HG02798 (cell line): ENCODE measurements at regions not wholly inside any gene's neighbourhood (a gene's known extent, or its start where the extent isn't known, plus 50 kb on each side); places are given as distances from the start of the nearest gene placed in this dataset.
"Not testable (repeated sequence)": the region's sequence is repeated elsewhere in the genome, so short reads cannot be mapped to it uniquely, and the experiment has no call there.

ENCODE experiments used
- ATAC-seq: cut with Tn5 transposase; IDR thresholded peaks from one replicate; pipeline ENCODE4 v1.9.1; 2021; ENCODE audit warnings: mild to moderate bottlenecking; ENCODE audit not compliant: unreplicated experiment, poor library complexity

DNA sequence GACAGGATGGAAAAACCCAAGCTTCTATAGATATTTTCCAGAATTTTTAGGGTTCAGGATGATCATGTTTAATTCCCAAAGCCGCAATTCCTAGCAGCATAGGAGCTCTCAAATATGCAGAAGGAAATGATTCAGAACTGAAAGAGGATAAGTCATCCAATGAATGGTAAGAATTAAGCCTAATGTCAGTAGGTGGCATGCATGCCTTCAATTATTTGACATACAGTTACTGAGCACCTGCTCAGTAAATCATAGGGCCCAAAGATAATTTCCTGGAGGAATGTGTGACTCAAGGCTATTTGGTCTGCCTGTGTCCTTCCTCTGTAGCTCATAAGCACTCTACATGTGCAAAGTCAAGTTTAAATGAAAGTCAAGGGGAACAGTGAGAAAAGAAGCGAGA lies 116.8 kb upstream of the SLC38A4 start:
- ATAC-seq = no peak

DNA sequence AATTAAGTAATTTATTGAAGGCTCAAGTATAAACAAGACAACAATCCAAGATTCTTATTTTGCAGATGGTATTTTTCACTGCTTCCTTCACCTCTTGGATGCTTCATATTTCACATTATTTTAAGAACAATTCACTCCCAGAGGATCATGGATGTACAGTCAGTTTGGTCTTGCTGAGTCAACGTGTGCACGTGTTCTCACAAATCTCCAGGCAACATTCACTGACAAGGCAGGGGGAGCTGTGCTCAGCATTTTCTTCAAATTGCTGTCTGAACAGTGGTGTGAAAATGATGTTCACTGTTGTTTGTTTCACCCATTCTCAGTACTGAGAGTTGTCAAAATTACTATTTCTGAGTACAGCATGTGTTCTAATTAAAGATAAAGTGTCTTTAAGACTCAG lies 118.3 kb upstream of the SLC38A4 start:
- ATAC-seq = no peak

DNA sequence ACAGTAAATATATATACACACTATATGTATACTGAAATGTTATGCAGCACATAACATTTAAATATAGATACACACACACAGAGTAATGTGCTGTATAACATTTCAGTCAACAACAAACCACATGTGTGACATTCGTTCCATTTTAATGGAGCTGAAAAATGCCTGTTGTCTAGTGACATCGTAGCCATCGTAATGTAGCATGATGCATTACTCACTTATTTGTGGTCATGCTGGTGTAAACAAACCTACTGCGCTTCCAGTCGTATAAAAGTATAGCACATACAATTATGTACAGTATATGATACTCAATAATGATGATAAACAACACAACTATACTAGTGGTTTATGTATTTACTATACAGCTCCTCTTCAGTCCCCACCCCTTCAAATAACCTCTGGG lies 119.0 kb upstream of the SLC38A4 start:
- ATAC-seq = no peak

GRCh38 chr12:46945591-46945990 lies 119.8 kb upstream of the SLC38A4 start:
- ATAC-seq = no peak

DNA sequence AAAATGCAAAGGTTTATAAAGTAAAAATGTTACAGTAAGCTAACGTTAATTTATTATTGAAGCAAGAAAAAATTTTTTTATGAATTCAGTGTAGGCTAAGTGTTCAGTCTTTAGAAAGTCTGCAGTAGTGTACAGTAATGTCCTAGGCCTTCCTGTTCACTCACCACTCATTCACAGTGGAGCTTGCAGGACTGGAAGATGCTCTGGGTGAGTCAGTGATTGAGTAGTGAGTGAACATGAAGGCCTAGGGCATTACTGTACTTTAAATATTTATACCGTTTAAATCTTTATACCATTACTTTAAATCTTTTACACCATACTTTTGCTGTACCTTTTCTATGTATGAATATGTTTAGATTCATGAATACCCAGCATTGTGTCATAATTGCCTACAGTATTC lies 120.3 kb upstream of the SLC38A4 start:
- no peak for ATAC-seq

- ATAC-seq = no peak
Observed at GRCh38 chr12:46948936-46949545, 123.2 kb upstream of the SLC38A4 start.

DNA sequence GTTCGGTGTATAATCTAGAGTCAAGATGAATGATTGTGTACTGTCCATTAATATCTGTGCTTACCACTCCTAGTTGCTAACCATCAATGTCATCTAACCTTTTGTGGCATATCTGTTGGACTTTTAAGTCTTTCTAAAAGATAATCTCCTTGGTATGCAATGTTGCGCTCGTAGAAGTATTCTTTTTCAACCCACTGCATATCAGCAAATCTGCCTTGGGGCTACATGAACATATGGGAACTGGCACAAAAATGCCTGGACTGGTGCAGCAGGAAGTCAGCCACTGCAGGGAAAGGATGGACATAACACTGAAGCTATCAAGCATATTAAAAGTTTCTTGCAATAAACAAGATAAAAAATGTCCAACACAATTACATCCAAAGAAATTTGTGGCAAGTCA lies 124.3 kb upstream of the SLC38A4 start:
- no peak for ATAC-seq

DNA sequence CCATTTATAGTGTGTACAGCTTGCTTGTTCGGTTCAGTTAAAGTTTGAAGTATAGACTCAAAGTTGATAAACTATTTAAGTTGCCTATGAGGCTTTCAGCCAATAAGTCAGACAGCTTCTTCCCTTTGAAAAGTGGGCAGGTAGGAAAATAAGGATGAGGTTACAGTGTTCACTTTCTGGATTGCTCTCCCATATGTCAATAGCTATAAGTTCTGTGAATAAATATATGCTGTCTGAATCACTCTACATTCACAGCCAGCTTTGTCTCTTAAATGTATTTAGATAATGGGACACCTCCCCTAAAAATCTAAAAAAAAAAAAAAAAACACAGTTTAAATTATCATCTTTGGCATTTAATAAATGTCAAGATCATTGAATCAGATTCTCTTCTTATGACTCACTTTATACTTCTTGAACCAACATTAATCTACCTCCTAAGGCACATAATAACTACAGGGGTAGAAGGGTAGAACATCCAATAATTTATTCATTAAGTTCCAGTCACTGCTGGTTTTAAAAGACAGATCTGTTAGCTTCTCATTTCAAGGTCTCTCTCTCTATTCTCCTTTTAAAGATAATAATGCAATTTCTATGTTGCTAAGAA lies 126.4 kb upstream of the PCED1B start:
- ATAC-seq = no peak

GRCh38 chr12:46956451-46957035 lies 122.9 kb upstream of the PCED1B start:
- no peak for ATAC-seq

DNA sequence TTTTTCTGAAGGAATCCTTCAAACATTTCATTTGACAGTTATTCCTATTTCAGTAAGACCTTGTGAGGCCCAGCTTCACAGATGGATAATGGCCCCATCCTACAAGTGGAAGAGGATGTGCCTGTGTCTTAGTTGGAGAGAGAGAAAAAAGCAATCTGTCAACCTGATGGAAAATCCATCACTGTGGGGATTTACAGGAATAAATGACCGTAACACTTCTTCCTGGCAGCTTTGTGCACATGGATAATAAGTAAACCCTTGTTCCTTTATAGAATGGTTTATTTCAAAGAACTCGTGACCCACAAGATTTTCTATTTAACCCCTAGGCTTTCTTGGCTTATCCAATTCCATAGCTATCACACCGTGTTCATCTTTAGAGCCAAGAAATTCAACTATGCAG lies 121.4 kb upstream of the PCED1B start:
- ATAC-seq = no peak

GRCh38 chr12:46958599-46959290 lies 120.7 kb upstream of the PCED1B start:
- no peak for ATAC-seq

DNA sequence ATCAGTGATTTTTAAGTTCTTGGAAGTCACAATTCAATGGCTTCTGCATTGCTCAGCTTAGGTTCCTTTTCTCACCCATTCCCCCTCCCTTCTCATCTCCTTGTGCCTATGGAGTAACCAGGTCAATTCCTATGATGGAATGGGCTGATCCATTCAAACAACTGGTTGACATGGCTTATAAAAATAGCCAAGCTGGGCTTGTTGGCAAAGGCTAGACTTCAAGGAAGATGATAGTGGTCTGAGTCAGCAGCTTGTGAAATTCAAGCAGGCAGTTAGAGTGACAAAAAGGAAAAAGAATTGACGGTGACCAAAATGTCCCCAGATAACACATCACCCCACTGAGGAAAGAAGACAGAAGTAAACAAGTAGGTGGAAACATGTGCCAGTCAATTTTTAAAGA lies 119.9 kb upstream of the PCED1B start:
- ATAC-seq = no peak

GRCh38 chr12:46960681-46961080 lies 118.7 kb upstream of the PCED1B start:
- no peak for ATAC-seq

GRCh38 chr12:46963191-46963590 lies 116.2 kb upstream of the PCED1B start:
- no peak for ATAC-seq

- no peak for ATAC-seq
Observed at GRCh38 chr12:46963977-46964971, 115.1 kb upstream of the PCED1B start.

- ATAC-seq = no peak
Observed at GRCh38 chr12:46965137-46965536, 114.3 kb upstream of the PCED1B start.

- ATAC-seq = no peak
Observed at GRCh38 chr12:46965880-46966279, 113.5 kb upstream of the PCED1B start.

DNA sequence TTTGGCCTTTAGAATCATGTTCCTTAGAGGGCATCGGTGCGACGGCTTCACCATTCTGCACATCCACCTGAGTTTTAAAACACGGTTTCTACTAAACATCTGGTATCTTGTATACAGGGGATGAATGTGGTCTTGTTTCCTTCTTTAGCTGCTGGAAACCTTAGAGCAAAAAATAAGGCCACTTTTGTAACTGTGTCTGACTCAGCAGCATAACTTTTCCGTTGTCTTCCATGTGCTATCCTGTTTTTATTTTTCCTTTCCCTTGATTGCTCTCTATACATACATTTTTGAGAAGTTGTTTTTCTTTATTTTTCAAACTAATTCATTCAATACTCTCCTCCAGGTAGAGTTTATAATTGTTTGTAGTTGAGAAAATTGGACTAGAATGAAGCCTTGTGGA lies 108.8 kb upstream of the PCED1B start:
- no peak for ATAC-seq

GRCh38 chr12:46973937-46974336 lies 105.5 kb upstream of the PCED1B start:
- ATAC-seq = not testable (repeated sequence)

- no peak for ATAC-seq
Observed at GRCh38 chr12:46977871-46978375, 101.5 kb upstream of the PCED1B start.
